Liver (tissue), 3 donors: ENCODE measurements at regions not wholly inside any gene's neighbourhood (a gene's known extent, or its start where the extent isn't known, plus 50 kb on each side); places are given as distances from the start of the nearest gene placed in this dataset.

Source experiments
- CTCF ChIP-seq: fragments of 150-350 bp; IDR thresholded peaks from 2 replicates; pipeline ENCODE4 v1.5.1; 2017; ENCODE audit warnings: improper control_type of control experiment, low read depth, low read length; ENCODE audit not compliant: missing input control
- FOXA1 ChIP-seq: IDR thresholded peaks from 2 replicates; pipeline ENCODE4 v1.6.1; 2016; ENCODE audit warnings: antibody characterized with exemption
- MAX ChIP-seq: IDR thresholded peaks from 2 replicates; pipeline ENCODE4 v1.6.1; 2016; ENCODE audit warnings: antibody characterized with exemption
- NR2F2 ChIP-seq: IDR thresholded peaks from 2 replicates; pipeline ENCODE4 v1.6.1; 2016; ENCODE audit warnings: antibody characterized with exemption
- donor health status: healthy.
- donor health status: healthy.

- TF ChIP-seq MAX (no peak), CTCF (no peak), FOXA1 (no peak), NR2F2 (no peak)
These were observed 389.0 kb upstream of the GRIA1 start for GRCh38 chr5:153101235-153102180.
